ENCODE measurements at regions not wholly inside any gene's neighbourhood (a gene's known extent, or its start where the extent isn't known, plus 50 kb on each side); places are given as distances from the start of the nearest gene placed in this dataset.

DNA sequence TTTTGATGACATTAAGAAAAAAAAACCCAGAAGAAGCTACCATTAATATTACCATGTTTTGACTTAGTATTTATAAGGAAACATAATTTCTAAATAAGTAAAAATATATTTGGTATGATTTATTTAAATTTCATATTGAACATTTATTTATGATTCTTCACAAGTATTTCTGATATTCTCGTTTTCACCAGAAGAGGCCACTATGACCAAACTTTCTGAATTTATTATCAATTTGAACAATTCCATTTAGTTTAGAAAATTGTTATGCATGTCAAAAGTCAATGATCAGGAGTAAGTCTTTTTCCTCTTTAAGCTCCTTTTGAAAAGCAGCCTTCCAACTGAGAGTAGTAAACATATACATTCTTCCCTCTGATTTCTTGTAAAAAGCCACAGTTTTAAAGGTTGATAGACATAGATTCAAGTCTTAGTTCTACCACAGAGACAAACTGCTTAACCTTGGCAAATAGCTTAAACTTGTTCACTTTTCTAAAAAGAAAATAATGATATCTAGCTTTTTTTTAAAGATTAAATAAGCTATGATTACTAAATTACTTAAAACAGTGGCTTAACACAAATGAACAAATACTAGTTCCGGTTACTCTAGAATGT is 329.9 kb downstream of the TRIB2 start:
- CTCF ChIA-PET (ENCODE audit: low intra/inter-chr PET ratio, low total read pairs), result interaction anchor here (1.8 kb wide), 1 partner anchor 1857 kb away, joined by 9 read pairs; no protein-coding TSS in a partner anchor
- Histone ChIP-seq H3K27me3 (ENCODE audit: control insufficient read depth in 1 of 2, insufficient read depth in 2 of 2, low read length in 2 of 2) (no peaks in the 10 kb centered on the region), H3K9ac (ENCODE audit: insufficient read depth, low read depth, low read length) (no peak overlapping the region), H3K79me2 (ENCODE audit: insufficient read depth, low read length) (no peaks in the 10 kb centered on the region), H3K9me3 (ENCODE audit: low read length) (peaks cover 8% of the 10 kb centered on the region; the same call in 1 of the 2 replicates), H2AFZ (ENCODE audit: low read length) (no peak overlapping the region), H3K4me2 (ENCODE audit: low read depth, low read length) (no peak overlapping the region), H4K20me1 (ENCODE audit: insufficient read depth, low read length) (no peaks in the 10 kb centered on the region), H3K27ac (ENCODE audit: extremely low read length, insufficient read depth, low read length) (no peak overlapping the region), H3K4me3 (replicated peaks in 1 of 3; ENCODE audit: insufficient read depth in 1 of 3, low read depth in 2 of 3, low read length in 3 of 3) (no peak overlapping the region), H3K36me3 (replicated peaks in 1 of 2; ENCODE audit: control insufficient read depth in 1 of 2, insufficient read depth in 2 of 2, low read length in 2 of 2) (no peaks in the 10 kb centered on the region), H3K4me1 (ENCODE audit: insufficient read depth, low read length) (no peaks in the 10 kb centered on the region)
- in situ Hi-C loops (cut with HindIII; ENCODE audit: extremely low pct_ligation_motif_present, low pct_unique_long_range_greater_than_20kb), result no loop called here
- TF ChIP-seq, protein P1, sequence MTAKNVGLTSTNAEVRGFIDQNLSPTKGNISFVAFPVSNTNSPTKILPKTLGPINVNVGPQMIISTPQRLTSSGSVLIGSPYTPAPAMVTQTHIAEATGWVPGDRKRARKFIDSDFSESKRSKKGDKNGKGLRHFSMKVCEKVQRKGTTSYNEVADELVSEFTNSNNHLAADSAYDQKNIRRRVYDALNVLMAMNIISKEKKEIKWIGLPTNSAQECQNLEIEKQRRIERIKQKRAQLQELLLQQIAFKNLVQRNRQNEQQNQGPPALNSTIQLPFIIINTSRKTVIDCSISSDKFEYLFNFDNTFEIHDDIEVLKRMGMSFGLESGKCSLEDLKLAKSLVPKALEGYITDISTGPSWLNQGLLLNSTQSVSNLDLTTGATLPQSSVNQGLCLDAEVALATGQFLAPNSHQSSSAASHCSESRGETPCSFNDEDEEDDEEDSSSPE (CRISPR knock-in tag; IDR thresholded peaks at IDR 0.05), result no peak
- peak; percentile 58 for TF ChIP-seq STAG1 (CRISPR knock-in tag; IDR thresholded peaks at IDR 0.05)
- 0 out of 2 replicates have a peak, but pooled peaks have one; percentile 9 for TF ChIP-seq SMC3 (IDR thresholded peaks at IDR 0.05; ENCODE audit: low read length)
- intact Hi-C loops (cut with micrococcal nuclease; ENCODE audit: unreplicated experiment), result no loop called here
- no peak for FAIRE-seq
- ATAC-seq, result no peak
- DNase-seq (ENCODE audit: low spot score), result peak; percentile 4
- no TSS peak for BruUV-seq (replicated peaks)
- WGBS (ENCODE audit: low lambda C conversion rate), result 18% methylated on average over 2 of the region's 2 CpGs
- POLR2A ChIA-PET, result no interaction called here

- intact Hi-C loops (cut with micrococcal nuclease; ENCODE audit: unreplicated experiment), result no loop called here
- ATAC-seq (no peak), DNase-seq (ENCODE audit: low spot score) (no peak), FAIRE-seq (no peak)
- POLR2A ChIA-PET, result no interaction called here
- peak; percentile 16 to 35; a peak in 2 of 4 replicates for TF ChIP-seq MAFK (conservative IDR thresholded peaks at IDR 0.05 in 1 of 2, IDR thresholded peaks at IDR 0.05 in 1 of 2; ENCODE audit: low read length in 2 of 2)
- peak; percentile 36; the same call in 1 of the 2 replicates for TF ChIP-seq MAFF (IDR thresholded peaks at IDR 0.05; ENCODE audit: low read depth, low read length)
- TF ChIP-seq, protein P2, sequence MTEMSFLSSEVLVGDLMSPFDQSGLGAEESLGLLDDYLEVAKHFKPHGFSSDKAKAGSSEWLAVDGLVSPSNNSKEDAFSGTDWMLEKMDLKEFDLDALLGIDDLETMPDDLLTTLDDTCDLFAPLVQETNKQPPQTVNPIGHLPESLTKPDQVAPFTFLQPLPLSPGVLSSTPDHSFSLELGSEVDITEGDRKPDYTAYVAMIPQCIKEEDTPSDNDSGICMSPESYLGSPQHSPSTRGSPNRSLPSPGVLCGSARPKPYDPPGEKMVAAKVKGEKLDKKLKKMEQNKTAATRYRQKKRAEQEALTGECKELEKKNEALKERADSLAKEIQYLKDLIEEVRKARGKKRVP (CRISPR knock-in tag; IDR thresholded peaks at IDR 0.05), result peak in 1 of 2 experiments; percentile 85; a peak in 2 of 4 replicates
- no peak for TF ChIP-seq HOXA3 (CRISPR knock-in tag; IDR thresholded peaks at IDR 0.05)
- no peak for TF ChIP-seq ZNF567 (CRISPR knock-in tag; IDR thresholded peaks at IDR 0.05; ENCODE audit: borderline replicate concordance)
- CTCF ChIA-PET (ENCODE audit: low intra/inter-chr PET ratio, low total read pairs), result no interaction called here
- no peak overlapping the region for H3K27ac ChIP-seq (ENCODE audit: extremely low read length, insufficient read depth, low read length)
- BruUV-seq (replicated peaks), result no TSS peak
- H2AFZ ChIP-seq (ENCODE audit: low read length), result no peak overlapping the region
- H3K9me3 ChIP-seq (ENCODE audit: low read length), result no peaks in the 10 kb centered on the region
- no peaks in the 10 kb centered on the region for H3K4me1 ChIP-seq (ENCODE audit: insufficient read depth, low read length)
- in situ Hi-C loops (cut with HindIII; ENCODE audit: extremely low pct_ligation_motif_present, low pct_unique_long_range_greater_than_20kb), result no loop called here
- H3K9ac ChIP-seq (ENCODE audit: insufficient read depth, low read depth, low read length), result no peak overlapping the region
- no peaks in the 10 kb centered on the region for H3K27me3 ChIP-seq (ENCODE audit: control insufficient read depth in 1 of 2, insufficient read depth in 2 of 2, low read length in 2 of 2)
- H3K79me2 ChIP-seq (ENCODE audit: insufficient read depth, low read length), result no peaks in the 10 kb centered on the region
- no peaks in the 10 kb centered on the region for H4K20me1 ChIP-seq (ENCODE audit: insufficient read depth, low read length)
- no peaks in the 10 kb centered on the region for H3K36me3 ChIP-seq (replicated peaks in 1 of 2; ENCODE audit: control insufficient read depth in 1 of 2, insufficient read depth in 2 of 2, low read length in 2 of 2)
- no peak overlapping the region for H3K4me2 ChIP-seq (ENCODE audit: low read depth, low read length)
- no peak overlapping the region for H3K4me3 ChIP-seq (replicated peaks in 1 of 3; ENCODE audit: insufficient read depth in 1 of 3, low read depth in 2 of 3, low read length in 3 of 3)
Measured at GRCh38 chr2:13050764-13051163, 334.0 kb downstream of the TRIB2 start.

All from HepG2 (cell line).